AG04450 (cell line): ENCODE measurements at regions not wholly inside any gene's neighbourhood (a gene's known extent, or its start where the extent isn't known, plus 50 kb on each side); places are given as distances from the start of the nearest gene placed in this dataset.
"Not testable (repeated sequence)": the region's sequence is repeated elsewhere in the genome, so short reads cannot be mapped to it uniquely, and the experiment has no call there.

Experiments
- CTCF ChIA-PET: fragments of 300-600, 350-600 bp; formaldehyde crosslinking; extraction: SDS; loops from one replicate; lab custom pipeline; 2022; ENCODE audit warnings: antibody characterized with exemption, inconsistent platforms; lab: Charles Lee
- POLR2A ChIA-PET: fragments of 350-600 bp; formaldehyde crosslinking; extraction: SDS; loops from one replicate; lab custom pipeline; 2021; ENCODE audit warnings: antibody characterized with exemption, inconsistent platforms; lab: Yijun Ruan, JAX
- DNase-seq: peaks from one replicate; pipeline ENCODE4 v3.0.0-alpha.2; 2011; ENCODE audit warnings: low read depth, low spot score
- H3K27ac ChIP-seq: one replicate; pipeline ENCODE4 v1.5.1; 2012; ENCODE audit warnings: low read depth, low read length, control low read depth
- H3K27me3 ChIP-seq: one replicate; pipeline ENCODE4 v1.6.0; 2012; ENCODE audit warnings: low read length; ENCODE audit not compliant: control insufficient read depth, insufficient read depth
- H3K4me3 ChIP-seq: 2 replicates; pipeline ENCODE4 v1.5.1; 2011; ENCODE audit warnings: mild to moderate bottlenecking, low read depth, low read length, control low read depth
- H3K9me3 ChIP-seq: 2 replicates; pipeline ENCODE4 v1.5.1; 2012; ENCODE audit warnings: low read length; ENCODE audit not compliant: control insufficient read depth, insufficient read depth
- TF ChIP-seq, protein P1 (sequence below): IDR thresholded peaks from 2 replicates; pipeline ENCODE4 v1.5.1; 2011; ENCODE audit warnings: low read depth, low read length, control low read depth, inconsistent platforms

DNA sequence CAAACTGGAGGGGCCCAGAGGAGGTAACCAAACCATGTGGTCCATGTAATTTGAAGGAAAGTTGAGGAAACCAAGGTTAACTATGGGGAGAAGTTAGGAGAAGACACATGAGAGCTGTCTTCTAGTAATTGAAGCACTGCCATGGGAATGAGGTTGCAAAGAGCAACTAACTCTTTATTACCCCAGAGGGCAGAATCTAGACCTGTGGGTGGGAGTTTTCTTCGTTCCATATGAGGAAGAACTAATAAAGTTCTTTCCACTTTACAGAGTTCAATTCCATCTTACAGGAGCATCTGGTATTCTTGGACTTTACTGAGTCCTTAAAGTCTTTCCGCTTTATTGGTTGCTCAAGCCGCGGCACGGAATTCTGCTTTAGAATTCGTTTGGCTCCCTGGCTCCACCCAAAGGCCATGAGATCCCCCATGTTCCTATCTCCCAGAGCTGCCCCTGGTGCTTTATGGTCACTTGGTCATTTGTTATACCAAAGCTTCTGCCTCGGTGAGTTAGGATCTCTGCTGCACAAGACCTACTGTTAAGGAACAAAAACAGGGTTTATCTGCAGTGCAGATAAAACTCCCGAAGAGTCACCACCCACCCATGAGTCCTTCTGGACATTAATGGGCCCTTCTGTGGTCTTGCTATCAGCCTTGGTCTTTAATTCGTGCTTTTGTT is 89.5 kb upstream of the UMPS start:
- Histone ChIP-seq H3K27me3 (peaks cover 34% of the 10 kb centered on the region), H3K4me3 (no peak overlapping the region), H3K27ac (no peak overlapping the region), H3K9me3 (no peaks in the 10 kb centered on the region)
- ChIA-PET POLR2A (no interaction called here), CTCF (interaction anchor here (1.5 kb wide), 1 partner anchor 48 kb away, joined by 6 read pairs; no protein-coding TSS in a partner anchor)
- DNase-seq = no peak
- TF ChIP-seq, protein P1, sequence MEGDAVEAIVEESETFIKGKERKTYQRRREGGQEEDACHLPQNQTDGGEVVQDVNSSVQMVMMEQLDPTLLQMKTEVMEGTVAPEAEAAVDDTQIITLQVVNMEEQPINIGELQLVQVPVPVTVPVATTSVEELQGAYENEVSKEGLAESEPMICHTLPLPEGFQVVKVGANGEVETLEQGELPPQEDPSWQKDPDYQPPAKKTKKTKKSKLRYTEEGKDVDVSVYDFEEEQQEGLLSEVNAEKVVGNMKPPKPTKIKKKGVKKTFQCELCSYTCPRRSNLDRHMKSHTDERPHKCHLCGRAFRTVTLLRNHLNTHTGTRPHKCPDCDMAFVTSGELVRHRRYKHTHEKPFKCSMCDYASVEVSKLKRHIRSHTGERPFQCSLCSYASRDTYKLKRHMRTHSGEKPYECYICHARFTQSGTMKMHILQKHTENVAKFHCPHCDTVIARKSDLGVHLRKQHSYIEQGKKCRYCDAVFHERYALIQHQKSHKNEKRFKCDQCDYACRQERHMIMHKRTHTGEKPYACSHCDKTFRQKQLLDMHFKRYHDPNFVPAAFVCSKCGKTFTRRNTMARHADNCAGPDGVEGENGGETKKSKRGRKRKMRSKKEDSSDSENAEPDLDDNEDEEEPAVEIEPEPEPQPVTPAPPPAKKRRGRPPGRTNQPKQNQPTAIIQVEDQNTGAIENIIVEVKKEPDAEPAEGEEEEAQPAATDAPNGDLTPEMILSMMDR = no peak

DNA sequence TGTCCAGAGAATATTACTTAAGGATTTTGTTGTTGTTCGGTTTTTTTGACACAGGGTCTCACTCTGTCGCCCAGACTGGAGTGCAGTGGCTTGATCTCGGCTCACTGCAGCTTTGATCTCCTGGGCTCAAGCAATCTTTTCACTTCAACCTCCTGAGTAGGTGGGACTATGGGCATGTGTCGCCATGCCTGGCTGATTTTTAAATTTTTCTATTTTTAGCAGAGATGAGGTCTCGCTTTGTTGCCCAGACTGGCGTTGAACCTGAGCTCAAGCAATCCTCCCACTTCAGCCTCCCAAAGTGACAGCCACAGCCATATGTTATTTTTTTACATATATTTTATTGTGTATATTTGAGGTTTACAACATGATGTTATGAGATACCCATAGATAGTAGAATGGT is 86.8 kb upstream of the UMPS start:
- H3K27me3 ChIP-seq = peaks cover 21% of the 10 kb centered on the region
- TF ChIP-seq, protein P1 = no peak
- H3K9me3 ChIP-seq = no peaks in the 10 kb centered on the region
- DNase-seq = no peak
- no peak overlapping the region for H3K4me3 ChIP-seq
- ChIA-PET CTCF (interaction anchor here (0.9 to 1.0 kb wide), 2 partner anchors 19 to 83 kb away, joined by 3 to 5 read pairs; no protein-coding TSS in a partner anchor), POLR2A (no interaction called here)
- H3K27ac ChIP-seq = no peak overlapping the region

DNA sequence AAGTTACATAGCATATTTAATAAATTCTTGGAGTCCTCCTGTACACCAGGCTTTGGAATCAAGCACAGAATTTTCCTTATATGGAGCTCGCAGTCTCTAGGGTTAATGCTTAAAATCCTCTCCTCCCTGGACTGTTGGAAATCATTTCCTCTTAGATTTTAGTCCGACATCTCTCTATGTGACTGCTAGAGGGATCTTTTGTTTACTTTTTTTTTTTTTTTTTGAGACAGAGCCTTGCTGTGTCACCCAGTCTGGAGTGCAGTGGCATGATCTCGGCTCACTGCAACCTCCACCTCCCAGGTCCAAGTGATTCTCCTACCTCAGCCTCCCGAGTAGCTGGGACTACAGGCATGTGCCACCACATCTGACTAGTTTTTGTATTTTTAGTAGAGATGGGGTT is 84.1 kb upstream of the UMPS start:
- DNase-seq, H3K27ac ChIP-seq, POLR2A ChIA-PET, H3K9me3 ChIP-seq, H3K4me3 ChIP-seq: not testable (repeated sequence)
- H3K27me3 ChIP-seq = peaks cover 16% of the 10 kb centered on the region
- CTCF ChIA-PET = interaction anchor here (0.6 kb wide), 1 partner anchor 445 kb away, joined by 3 read pairs; no protein-coding TSS in a partner anchor

DNA sequence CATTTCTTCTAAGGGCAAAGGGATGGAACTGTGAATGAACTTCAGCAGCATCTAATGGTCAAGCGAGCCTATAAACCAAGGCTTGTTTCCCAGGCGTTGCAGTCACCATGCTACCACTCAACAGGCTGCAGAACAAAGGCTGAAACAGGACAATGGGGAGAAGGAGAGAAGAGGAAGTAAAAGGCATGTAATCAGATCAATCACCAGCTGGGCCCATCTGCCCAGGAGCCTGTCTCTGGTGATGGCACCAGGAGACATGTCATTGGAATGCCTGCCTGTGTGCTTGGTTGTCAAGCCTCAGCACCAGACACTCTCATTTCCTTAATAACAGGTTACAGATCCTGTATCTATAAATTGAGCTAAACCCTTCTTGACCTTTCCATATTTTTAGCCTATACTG is 81.7 kb upstream of the UMPS start:
- Histone ChIP-seq H3K9me3 (no peaks in the 10 kb centered on the region), H3K4me3 (no peak overlapping the region), H3K27ac (no peak overlapping the region), H3K27me3 (peaks cover 11% of the 10 kb centered on the region)
- TF ChIP-seq, protein P1 = no peak
- no peak for DNase-seq
- POLR2A ChIA-PET = no interaction called here
- CTCF ChIA-PET = no interaction called here

DNA sequence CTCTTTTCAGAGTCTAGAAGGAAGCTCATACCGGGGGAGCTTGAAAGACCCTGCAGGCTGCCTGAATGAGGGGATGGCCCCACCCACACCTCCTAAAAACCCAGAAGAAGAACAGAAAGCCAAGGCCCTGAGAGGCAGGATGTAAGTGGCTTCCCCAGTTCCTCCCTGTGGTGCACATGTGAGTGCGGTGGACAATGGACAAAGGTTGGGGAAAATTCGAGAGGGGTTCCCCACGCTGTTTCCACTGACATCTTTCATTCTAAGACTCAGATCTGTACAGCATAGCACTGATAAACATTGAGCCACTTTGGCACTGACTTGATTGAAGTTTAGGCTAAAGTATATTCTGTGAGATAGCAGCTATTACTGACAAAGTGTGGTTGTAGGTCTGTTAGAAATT is 79.5 kb upstream of the UMPS start:
- CTCF ChIA-PET = no interaction called here
- Histone ChIP-seq H3K4me3 (no peak overlapping the region), H3K27ac (no peak overlapping the region), H3K27me3 (peaks cover 11% of the 10 kb centered on the region), H3K9me3 (no peaks in the 10 kb centered on the region)
- no peak for DNase-seq
- POLR2A ChIA-PET = no interaction called here
- TF ChIP-seq, protein P1 = no peak

DNA sequence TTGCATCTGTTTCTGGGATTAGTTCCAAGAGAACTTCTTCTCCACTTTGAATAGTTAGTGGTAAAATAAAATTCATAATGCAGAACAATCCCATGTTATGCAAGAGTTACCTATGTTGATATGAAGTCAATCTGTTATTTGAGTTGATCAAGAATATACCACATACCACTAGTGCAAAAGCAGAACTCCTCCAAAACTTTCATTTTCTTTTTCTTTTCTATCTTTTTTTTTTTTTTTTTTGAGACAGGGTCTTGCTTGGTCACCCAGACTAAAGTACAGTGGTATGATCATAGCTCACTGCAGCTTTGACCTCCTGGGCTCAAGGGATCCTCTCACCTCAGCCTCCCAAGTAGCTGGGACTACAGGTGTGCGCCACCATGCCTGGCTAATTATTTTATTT is 78.8 kb upstream of the UMPS start:
- H3K9me3 ChIP-seq, DNase-seq, POLR2A ChIA-PET, H3K4me3 ChIP-seq, H3K27ac ChIP-seq: not testable (repeated sequence)
- CTCF ChIA-PET = interaction anchor here (1.7 kb wide), 1 partner anchor 92 kb away, joined by 4 read pairs; no protein-coding TSS in a partner anchor
- peaks cover 11% of the 10 kb centered on the region for H3K27me3 ChIP-seq
